Fibroblast of skin of abdomen (primary cell): ENCODE measurements at regions not wholly inside any gene's neighbourhood (a gene's known extent, or its start where the extent isn't known, plus 50 kb on each side); places are given as distances from the start of the nearest gene placed in this dataset.

Experiments
- DNase-seq: peaks from one replicate; pipeline ENCODE4 v3.0.0-alpha.2; 2013

- DNase-seq: peak; percentile 47
Observed at GRCh38 chr1:47554901-47555300, 117.1 kb downstream of the FOXD2 start.

DNA sequence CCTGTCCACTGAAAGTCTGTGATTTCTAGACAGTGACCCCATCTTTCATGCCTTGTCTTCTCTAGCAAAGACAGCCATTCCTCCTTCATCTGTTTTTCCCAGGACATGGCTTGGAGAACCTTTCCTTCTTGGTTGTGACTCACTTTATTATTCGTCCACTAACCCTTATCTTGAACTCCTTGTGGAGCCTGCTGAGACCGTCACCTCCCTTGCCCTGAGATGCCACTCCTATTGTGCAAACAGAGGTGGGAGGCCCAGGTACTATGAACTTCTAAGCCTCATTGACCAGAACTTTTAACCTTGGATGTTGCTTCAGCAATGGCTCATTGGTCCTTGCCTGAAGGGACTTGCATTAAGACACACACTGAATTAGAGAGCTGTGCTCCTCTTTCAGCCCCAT, 117.5 kb downstream of the FOXD2 start:
- DNase-seq: no peak

DNA sequence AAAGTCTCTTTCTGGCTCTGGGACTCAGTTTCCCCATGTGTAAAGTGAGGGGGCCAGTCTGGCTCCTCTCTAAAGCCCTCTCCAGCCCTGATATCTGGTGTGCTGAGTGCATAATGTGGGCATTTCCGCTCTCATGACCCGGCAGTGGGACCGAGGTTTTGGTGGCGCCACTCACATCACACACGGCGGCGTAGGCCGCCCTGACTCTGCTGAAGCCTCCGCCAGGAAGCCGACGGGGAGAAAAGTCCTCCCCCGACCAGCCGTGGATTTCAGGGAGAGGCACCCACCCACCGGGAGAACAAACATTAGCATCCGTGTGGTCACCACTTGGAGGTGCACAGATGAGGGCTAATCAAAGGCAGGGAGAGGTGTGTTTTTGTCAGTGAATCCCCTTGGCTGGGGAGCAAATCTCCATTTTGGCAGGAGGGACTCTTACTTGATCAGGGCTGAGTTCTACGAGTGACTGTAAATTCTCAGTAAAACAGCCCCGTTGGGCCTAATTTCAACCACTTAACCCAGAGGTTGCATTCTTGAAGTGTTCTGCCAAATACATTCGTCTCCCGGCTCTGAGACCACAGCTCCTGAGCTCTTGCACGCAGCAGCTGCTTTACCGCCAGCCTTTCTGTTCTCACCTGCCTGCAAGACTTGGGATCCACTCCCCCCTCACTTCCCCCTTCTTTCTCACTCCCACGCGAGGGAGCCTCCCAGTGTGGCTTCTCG, 118.2 kb downstream of the FOXD2 start:
- peak; percentile 10 for DNase-seq

DNA sequence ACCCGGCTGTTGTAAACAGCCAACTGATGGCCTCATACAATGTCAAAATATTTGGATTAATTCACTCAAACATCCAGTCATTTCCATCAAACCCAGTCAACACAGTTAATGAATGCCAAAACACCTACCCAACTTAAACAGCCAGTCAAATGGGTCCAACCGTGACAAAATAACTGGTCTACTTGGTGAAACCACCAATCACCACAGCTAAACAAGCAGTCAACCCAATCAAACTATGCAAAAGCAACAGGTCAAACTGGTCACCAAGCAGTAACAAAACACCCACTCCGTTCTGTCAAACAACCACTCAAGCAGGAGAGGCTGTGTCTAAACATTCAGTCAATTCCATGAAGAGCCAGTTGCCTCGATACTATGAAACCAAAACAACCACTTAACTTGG, 119.2 kb downstream of the FOXD2 start:
- DNase-seq: no peak

GRCh38 chr1:47558601-47559593, 121.1 kb downstream of the FOXD2 start:
- DNase-seq: no peak

- DNase-seq: no peak
Observed at GRCh38 chr1:47559944-47560695, 122.3 kb downstream of the FOXD2 start.

GRCh38 chr1:47561523-47562007, 123.7 kb downstream of the FOXD2 start:
- peak; percentile 8 for DNase-seq

DNA sequence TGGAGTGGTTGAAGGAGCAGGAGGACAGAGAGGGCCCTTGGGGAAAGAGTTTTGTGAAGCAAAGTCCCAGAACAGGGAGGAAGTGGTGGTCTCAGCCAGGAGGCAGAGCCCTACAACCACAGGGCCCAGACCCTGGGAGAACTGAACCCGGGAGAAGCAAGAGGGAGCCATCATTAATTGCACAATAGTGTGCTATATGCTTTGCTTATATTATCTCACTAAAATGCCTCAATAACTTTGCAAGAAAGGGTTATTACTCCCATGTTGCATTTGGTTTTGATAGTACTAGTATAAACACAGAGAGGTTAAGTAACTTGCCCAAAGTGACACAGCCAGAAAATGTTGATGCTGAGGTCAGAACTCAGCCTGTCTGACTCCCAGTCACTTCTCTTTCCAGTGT, 124.3 kb downstream of the FOXD2 start:
- no peak for DNase-seq

- no peak for DNase-seq
Observed at GRCh38 chr1:47562799-47563198, 125.0 kb downstream of the FOXD2 start.

DNA sequence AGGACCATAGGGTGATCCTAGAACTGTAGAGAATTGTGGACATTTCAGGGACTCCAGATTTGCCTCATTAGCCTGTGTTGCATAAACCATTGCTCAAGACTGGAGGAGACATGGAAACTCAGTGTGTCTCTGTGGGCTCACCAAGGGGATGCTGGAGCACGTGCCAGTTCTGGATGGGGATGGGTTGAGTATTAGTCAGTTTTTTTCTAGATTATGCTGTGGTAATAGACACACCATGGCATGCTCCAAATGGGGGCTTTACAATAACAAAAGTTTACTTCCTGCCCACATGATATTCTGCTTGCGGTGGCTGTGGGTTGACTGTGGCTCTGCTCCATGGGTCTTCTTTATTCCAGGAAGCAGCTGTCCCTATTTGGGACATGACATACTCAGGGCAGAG, 125.4 kb downstream of the FOXD2 start:
- DNase-seq: no peak

DNA sequence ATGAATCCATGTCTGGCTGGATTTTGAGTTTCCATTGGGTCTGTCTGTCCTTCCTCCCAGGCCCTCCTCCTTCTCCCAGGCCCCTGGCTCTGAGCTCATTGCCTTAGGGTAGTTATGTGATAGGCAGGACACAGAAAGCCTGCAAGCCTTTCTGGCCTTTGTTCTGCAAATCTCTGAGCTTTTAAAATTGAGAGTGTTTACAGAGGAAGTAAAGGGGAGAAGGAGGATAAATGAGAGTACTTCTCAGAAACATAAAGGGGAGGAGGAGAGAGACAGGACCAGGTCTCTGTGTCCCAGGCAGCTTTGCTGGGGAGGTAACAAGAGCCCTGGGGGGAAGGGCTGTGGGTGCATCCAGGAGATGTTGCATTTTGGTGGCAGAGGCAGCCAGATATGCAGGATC, 126.7 kb downstream of the FOXD2 start:
- no peak for DNase-seq

- no peak for DNase-seq
Observed at GRCh38 chr1:47565092-47565491, 127.2 kb downstream of the FOXD2 start.

- DNase-seq: no peak
Observed at GRCh38 chr1:47565676-47566075, 127.8 kb downstream of the FOXD2 start.

- peak; percentile 18 for DNase-seq
Observed at GRCh38 chr1:47568763-47569162, 130.9 kb downstream of the FOXD2 start.

- no peak for DNase-seq
Observed at GRCh38 chr1:47569261-47569660, 131.4 kb downstream of the FOXD2 start.

GRCh38 chr1:47569681-47570470, 132.0 kb downstream of the FOXD2 start:
- peak; percentile 94 for DNase-seq

DNA sequence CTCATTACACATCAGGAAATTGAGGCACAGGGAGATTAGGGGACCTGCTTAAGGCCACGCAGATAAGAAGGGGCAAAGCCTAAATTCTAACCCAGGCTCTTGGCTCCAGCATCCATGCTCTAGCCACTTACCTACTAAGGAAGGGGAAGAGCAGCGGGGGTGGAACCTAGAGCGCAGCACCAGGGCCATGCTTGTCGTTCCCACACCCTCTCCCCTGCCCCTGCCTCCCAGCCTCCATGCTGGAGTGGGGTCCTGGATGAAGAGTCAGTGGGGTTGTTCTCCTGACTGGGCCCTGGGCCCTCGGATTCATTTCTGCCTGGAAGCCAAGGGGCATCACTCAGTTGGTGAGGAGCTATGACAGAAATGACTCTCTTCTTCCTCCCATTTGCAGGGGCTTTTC, 133.3 kb downstream of the FOXD2 start:
- DNase-seq: no peak

DNA sequence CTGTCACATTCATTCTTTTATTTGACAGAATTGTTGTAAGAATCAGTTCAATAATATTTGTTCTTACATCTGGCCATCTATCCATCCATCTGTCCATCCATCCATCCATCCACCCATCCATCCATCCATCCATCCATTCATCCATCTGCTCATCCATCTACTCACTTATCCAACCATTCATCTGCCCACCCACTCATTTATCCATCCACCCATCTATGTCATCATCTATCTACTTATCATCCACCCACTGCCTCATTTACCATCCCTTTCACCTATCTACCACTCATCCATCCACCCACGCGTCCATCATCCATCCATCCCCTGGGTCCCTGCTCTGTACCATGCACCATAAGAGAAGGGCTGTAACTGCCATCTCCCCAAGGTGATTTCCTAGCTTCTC, 134.1 kb downstream of the FOXD2 start:
- no peak for DNase-seq

GRCh38 chr1:47572731-47573430, 135.0 kb downstream of the FOXD2 start:
- no peak for DNase-seq

DNA sequence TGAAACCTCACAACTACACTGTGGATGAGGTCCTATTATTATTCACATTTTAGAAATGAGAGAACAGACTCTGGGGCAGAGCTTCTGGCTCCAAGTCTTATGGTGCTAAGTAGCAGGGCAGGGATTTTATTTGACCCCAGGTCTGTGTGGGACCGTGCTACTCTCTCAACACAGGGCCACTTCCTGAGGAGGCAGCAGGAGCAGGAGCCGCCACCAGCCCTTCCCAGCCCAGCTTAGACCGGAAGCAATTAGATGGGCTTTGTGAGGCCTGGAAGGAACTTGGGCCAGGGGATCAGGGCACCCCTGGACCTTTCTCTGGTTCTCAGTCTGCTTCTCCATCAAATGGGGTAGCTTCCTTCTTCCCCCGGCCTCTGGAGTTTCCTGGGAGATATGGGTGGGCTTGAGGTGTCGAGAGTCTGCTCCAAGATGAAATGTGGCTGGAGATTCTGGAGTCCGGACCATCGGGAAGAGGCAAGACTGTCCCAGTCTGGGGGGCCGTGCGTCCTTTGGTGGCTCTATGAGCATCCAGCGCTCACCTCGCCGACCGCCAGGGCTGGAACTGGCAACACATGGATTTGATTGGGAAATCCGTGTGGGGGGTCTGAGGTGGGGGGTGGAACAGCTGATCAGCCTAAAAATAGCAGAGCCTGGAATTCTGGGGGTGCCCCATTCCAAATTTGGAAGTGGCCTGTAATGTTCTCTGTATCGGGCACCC, 136.8 kb downstream of the FOXD2 start:
- no peak for DNase-seq
